ENCODE measurements at regions not wholly inside any gene's neighbourhood (a gene's known extent, or its start where the extent isn't known, plus 50 kb on each side); places are given as distances from the start of the nearest gene placed in this dataset.

GRCh38 chr13:40434516-40435397 lies 231.7 kb downstream of the FOXO1 start:
- no peak for DNase-seq

- DNase-seq: no peak
These were observed 228.3 kb downstream of the FOXO1 start for GRCh38 chr13:40438022-40438680.

- DNase-seq: peak; percentile 1
These were observed 227.2 kb downstream of the FOXO1 start for GRCh38 chr13:40438999-40439797.

GRCh38 chr13:40439928-40440327 lies 226.5 kb downstream of the FOXO1 start:
- no peak for DNase-seq

- DNase-seq: no peak
These were observed 225.2 kb downstream of the FOXO1 start for GRCh38 chr13:40440990-40441820.

- no peak for DNase-seq
These were observed 224.2 kb downstream of the FOXO1 start for GRCh38 chr13:40442231-40442630.

- no peak for DNase-seq
These were observed 223.6 kb downstream of the FOXO1 start for GRCh38 chr13:40442826-40443225.

GRCh38 chr13:40444241-40444640 lies 222.2 kb downstream of the FOXO1 start:
- no peak for DNase-seq

GRCh38 chr13:40445557-40445990 lies 220.9 kb downstream of the FOXO1 start:
- peak; percentile 14 for DNase-seq

- DNase-seq: peak; percentile 48
These were observed 220.1 kb downstream of the FOXO1 start for GRCh38 chr13:40446365-40446764.

GRCh38 chr13:40447857-40448256 lies 218.6 kb downstream of the FOXO1 start:
- DNase-seq: no peak

- DNase-seq: no peak
These were observed 214.3 kb downstream of the FOXO1 start for GRCh38 chr13:40452038-40452666.

- no peak for DNase-seq
These were observed 213.6 kb downstream of the FOXO1 start for GRCh38 chr13:40452741-40453334.

- no peak for DNase-seq
These were observed 213.0 kb downstream of the FOXO1 start for GRCh38 chr13:40453351-40454021.

GRCh38 chr13:40456397-40456953 lies 210.0 kb downstream of the FOXO1 start:
- no peak for DNase-seq

GRCh38 chr13:40456979-40457553 lies 209.4 kb downstream of the FOXO1 start:
- DNase-seq: no peak

GRCh38 chr13:40457929-40458719 lies 208.3 kb downstream of the FOXO1 start:
- peak; percentile 43 for DNase-seq

- no peak for DNase-seq
These were observed 207.8 kb downstream of the FOXO1 start for GRCh38 chr13:40458720-40458990.

GRCh38 chr13:40460116-40460515 lies 206.3 kb downstream of the FOXO1 start:
- no peak for DNase-seq
